ENCODE measurements at regions not wholly inside any gene's neighbourhood (a gene's known extent, or its start where the extent isn't known, plus 50 kb on each side); places are given as distances from the start of the nearest gene placed in this dataset.
"Not testable (repeated sequence)": the region's sequence is repeated elsewhere in the genome, so short reads cannot be mapped to it uniquely, and the experiment has no call there.

DNA sequence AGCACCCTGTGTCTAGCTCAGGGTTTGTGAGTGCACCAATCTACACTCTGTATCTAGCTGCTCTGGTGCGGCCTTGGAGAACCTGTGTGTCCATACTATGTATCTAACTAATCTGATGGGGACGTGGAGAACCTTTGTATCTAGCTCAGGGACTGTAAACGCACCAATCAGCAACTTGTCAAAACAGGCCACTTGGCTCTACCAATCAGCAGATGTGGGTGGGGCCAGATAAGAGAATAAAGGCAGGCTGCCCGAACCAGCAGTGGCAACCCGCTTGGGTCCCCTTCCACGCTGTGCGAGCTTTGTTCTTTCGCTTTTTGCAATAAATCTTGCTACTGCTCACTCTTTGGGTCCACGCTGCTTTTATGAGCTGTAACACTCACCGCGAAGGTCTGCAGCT lies 426.5 kb downstream of the NAF1 start:
- CTCF ChIA-PET; H3K27ac Mint-ChIP-seq; DNase-seq; H3K4me1 Mint-ChIP-seq (ENCODE audit: low read depth); H3K27me3 Mint-ChIP-seq; intact Hi-C loops (cut with micrococcal nuclease); H3K9me3 Mint-ChIP-seq; H3K4me3 Mint-ChIP-seq; H3K36me3 Mint-ChIP-seq; POLR2A ChIA-PET: not testable (repeated sequence)

DNA sequence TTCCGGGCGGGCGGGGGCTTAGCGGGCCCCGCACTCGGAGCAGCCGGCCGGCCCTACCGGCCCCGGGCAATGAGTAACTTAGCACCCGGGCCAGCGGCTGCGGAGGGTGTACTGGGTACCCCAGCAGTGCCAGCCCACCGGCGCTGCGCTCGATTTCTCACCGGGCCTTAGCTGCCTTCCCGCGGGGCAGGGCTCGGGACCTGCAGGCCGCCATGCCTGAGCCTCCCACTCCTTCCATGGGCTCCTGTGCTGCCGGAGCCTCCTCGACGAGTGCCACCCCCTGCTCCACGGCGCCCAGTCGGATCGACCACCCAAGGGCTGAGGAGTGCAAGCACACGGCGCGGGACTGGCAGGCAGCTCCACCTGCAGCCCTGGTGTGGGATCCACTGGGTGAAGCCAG lies 427.1 kb downstream of the NAF1 start:
- H3K4me3 Mint-ChIP-seq; intact Hi-C loops (cut with micrococcal nuclease); CTCF ChIA-PET; H3K27me3 Mint-ChIP-seq; H3K4me1 Mint-ChIP-seq (ENCODE audit: low read depth); POLR2A ChIA-PET; H3K36me3 Mint-ChIP-seq; DNase-seq; H3K27ac Mint-ChIP-seq; H3K9me3 Mint-ChIP-seq: not testable (repeated sequence)

DNA sequence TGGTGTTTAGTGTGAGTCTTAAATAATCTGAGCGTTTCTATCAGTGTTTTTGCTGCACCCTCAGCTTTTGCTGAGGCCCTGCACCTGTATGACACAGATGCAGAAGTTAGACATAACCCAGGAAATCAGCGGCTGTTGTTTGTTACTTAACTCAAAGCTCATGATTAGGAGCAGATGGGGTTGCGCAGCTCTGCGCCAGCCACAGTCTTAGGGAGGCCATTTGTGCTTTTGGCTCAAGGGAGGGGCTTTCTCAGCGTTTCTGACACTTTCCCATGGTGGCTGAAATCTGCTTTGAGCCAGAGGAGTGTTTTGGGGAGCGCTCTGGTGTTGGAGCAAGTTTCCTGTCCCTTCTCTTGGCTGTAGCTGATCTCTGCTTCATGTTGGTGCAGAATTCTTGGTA lies 433.8 kb downstream of the NAF1 start:
- Mint-ChIP-seq H3K9me3 (no peaks in the 10 kb centered on the region), H3K27me3 (no peaks in the 10 kb centered on the region), H3K27ac (no peak overlapping the region), H3K4me1 (ENCODE audit: low read depth) (no peaks in the 10 kb centered on the region), H3K4me3 (no peak overlapping the region), H3K36me3 (no peaks in the 10 kb centered on the region)
- ChIA-PET CTCF (no interaction called here), POLR2A (no interaction called here)
- intact Hi-C loops (cut with micrococcal nuclease): no loop called here
- DNase-seq: no peak

DNA sequence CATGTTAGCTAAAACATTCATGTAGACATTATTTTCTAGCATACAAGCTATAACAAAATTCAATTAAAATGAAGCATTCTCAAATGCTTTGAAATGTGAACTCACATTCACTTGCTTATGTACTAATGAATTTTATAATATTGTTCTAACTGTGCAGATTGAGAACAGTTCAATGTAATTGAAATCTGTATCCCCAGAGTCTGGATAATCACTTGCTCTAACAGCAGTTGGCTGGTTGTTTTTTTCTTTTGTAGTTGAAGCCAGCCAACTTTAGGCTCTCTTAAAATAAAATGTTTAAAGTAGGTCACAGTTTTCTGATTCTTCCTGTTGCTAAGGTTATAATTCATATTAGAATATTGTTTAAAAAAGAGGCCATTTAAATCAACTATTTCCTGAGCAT lies 438.9 kb downstream of the NAF1 start:
- ChIA-PET POLR2A (no interaction called here), CTCF (no interaction called here)
- H3K27me3 Mint-ChIP-seq: no peaks in the 10 kb centered on the region
- peaks cover 3% of the 10 kb centered on the region for H3K9me3 Mint-ChIP-seq
- DNase-seq: no peak
- no peak overlapping the region for H3K4me3 Mint-ChIP-seq
- no peak overlapping the region for H3K27ac Mint-ChIP-seq
- no peaks in the 10 kb centered on the region for H3K36me3 Mint-ChIP-seq
- no peaks in the 10 kb centered on the region for H3K4me1 Mint-ChIP-seq (ENCODE audit: low read depth)
- intact Hi-C loops (cut with micrococcal nuclease): no loop called here

DNA sequence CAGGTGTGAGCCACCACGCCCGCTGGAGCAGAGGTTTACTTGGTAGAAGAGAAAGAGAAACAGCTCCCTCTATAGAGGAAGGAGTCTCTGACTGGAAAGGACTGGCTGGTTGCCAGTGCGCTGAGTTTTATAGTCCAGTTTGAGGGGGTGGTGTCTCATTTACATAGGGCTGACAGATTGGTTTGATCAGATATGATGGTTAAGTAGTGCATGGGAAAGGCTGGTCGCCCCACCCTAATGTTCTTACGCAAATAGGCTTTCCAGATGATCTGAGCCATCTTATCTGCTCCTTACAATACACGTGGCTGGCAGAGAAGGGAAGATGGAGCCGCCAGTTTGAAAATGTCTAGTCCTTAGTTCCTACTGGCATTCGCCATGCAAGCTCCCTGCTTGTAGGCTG lies 439.5 kb downstream of the NAF1 start:
- CTCF ChIA-PET: no interaction called here
- POLR2A ChIA-PET: no interaction called here
- H3K36me3 Mint-ChIP-seq: no peaks in the 10 kb centered on the region
- DNase-seq: no peak
- H3K4me3 Mint-ChIP-seq: no peak overlapping the region
- no peaks in the 10 kb centered on the region for H3K4me1 Mint-ChIP-seq (ENCODE audit: low read depth)
- H3K27ac Mint-ChIP-seq: no peak overlapping the region
- H3K9me3 Mint-ChIP-seq: peaks cover 3% of the 10 kb centered on the region
- H3K27me3 Mint-ChIP-seq: no peaks in the 10 kb centered on the region
- intact Hi-C loops (cut with micrococcal nuclease): no loop called here

DNA sequence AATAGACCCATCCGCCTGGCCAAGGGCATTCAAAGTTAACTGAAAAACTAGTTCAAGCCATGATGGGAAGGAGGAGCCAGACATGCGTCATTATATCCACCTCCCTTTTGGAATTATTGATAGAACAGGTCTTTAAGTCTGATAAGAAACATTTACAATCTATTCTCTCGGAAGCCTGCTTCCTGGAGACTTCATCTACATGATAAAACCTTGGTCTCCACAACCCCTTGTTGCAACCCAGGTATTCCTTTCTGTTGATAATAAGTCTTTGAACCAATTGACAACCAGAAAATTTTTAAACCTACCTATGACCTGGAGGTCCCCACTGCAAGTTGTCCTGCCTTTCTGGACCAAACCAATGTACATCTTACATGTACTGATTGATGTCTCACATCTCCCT lies 451.3 kb downstream of the NAF1 start:
- intact Hi-C loops (cut with micrococcal nuclease): no loop called here
- no peaks in the 10 kb centered on the region for H3K9me3 Mint-ChIP-seq
- H3K4me1 Mint-ChIP-seq (ENCODE audit: low read depth): no peaks in the 10 kb centered on the region
- POLR2A ChIA-PET: no interaction called here
- no peaks in the 10 kb centered on the region for H3K27me3 Mint-ChIP-seq
- no peak overlapping the region for H3K27ac Mint-ChIP-seq
- no peak for DNase-seq
- no peaks in the 10 kb centered on the region for H3K36me3 Mint-ChIP-seq
- CTCF ChIA-PET: no interaction called here
- no peak overlapping the region for H3K4me3 Mint-ChIP-seq

DNA sequence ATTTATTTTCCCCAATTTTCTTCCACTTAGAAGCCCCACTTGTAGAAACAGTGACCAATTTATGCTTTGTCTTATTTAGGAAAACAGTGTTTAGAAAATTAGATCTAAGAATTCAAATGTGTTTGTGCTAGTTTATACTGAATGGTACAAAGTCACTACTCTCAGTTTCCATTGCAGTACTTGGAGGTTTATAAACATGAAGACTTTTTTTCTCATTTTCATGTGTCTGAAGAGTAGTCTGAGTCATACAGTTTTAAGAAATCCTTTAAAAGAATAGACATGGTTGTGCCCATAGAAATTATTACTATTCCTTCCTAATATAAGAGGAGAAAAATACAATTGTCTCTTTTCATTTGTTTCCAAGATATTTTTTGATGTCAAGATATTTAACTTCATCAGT lies 458.7 kb downstream of the NAF1 start:
- Mint-ChIP-seq H3K36me3 (no peaks in the 10 kb centered on the region), H3K27ac (no peak overlapping the region), H3K9me3 (no peaks in the 10 kb centered on the region), H3K4me1 (ENCODE audit: low read depth) (no peaks in the 10 kb centered on the region), H3K27me3 (no peaks in the 10 kb centered on the region), H3K4me3 (no peak overlapping the region)
- DNase-seq: no peak
- ChIA-PET CTCF (no interaction called here), POLR2A (no interaction called here)
- intact Hi-C loops (cut with micrococcal nuclease): no loop called here

DNA sequence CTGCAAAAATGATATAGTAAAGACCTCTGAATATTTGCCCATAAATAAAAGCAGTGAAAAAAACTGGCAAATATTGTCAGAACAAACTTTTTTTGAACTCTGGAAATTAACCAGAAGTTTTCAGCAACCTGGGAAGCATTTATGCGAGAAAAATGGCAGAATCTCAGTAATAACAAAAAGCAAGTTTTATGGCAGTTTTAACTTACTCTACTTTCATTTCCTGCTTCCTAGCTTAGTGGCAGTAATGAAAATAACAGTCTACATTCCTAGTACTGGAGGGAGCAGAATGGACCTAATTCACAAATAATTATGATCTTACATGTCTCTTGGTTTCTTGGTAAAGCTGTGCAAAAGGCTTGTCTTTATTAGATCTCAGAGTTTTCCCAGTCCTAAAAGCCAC lies 460.1 kb downstream of the NAF1 start:
- Mint-ChIP-seq H3K36me3 (no peaks in the 10 kb centered on the region), H3K9me3 (no peaks in the 10 kb centered on the region), H3K4me3 (no peak overlapping the region), H3K27me3 (no peaks in the 10 kb centered on the region), H3K27ac (no peak overlapping the region), H3K4me1 (ENCODE audit: low read depth) (no peaks in the 10 kb centered on the region)
- no peak for DNase-seq
- intact Hi-C loops (cut with micrococcal nuclease): no loop called here
- POLR2A ChIA-PET: no interaction called here
- CTCF ChIA-PET: no interaction called here

DNA sequence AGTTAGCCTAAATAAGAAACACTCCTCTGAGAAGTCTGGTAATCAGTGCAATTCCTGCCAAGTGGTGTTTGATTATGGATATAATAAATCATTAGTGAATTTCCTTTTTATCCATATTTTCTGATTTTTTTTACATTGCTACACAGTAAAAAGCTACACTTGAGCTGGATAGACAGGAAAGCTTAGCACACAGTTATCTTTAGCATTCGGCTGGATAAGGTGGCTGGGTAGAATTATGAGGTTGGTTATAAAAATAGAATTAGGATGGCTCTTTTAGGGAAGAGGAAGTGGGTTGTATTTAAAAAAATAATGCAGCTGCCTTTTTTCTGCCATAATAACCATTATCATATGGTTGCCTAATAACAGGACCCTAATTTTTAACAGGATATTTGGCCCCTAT lies 460.6 kb downstream of the NAF1 start:
- intact Hi-C loops (cut with micrococcal nuclease): no loop called here
- Mint-ChIP-seq H3K4me1 (ENCODE audit: low read depth) (no peaks in the 10 kb centered on the region), H3K27ac (no peak overlapping the region), H3K4me3 (no peak overlapping the region), H3K36me3 (no peaks in the 10 kb centered on the region), H3K27me3 (no peaks in the 10 kb centered on the region), H3K9me3 (no peaks in the 10 kb centered on the region)
- DNase-seq: no peak
- POLR2A ChIA-PET: no interaction called here
- CTCF ChIA-PET: no interaction called here

DNA sequence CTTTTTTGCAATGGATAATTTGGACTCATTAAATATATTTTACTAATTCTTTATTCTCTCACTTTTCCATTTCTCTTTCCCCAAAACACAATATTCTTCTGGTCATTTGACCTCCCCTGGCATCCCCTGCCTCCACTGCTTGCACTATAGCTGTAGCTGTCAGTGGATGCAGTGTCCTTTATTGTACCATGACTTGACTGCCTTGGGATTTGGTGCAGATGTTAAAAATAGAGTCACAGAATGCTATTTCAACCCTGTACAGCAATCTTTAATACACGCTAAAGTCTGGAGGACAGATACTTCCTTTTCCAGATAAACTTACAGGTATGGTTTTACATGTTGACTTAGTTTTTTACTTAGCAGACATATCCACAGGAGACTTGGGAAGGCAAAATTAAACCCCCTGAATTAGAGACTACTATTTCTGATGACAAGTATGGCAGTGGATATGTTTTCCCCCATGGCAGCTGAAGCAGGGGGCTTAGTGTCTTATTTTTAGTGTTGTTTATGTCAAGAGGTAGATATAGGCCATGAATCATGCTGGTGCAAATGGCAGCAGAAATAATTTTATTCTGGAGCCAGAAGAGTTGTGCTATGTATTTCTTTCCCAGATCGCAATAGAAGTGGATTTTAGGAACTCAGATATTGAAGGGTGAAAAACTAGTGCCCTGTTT lies 461.4 kb downstream of the NAF1 start:
- H3K27me3 Mint-ChIP-seq: no peaks in the 10 kb centered on the region
- intact Hi-C loops (cut with micrococcal nuclease): no loop called here
- no peaks in the 10 kb centered on the region for H3K36me3 Mint-ChIP-seq
- no peaks in the 10 kb centered on the region for H3K9me3 Mint-ChIP-seq
- H3K4me1 Mint-ChIP-seq (ENCODE audit: low read depth): no peaks in the 10 kb centered on the region
- DNase-seq: no peak
- H3K4me3 Mint-ChIP-seq: no peak overlapping the region
- ChIA-PET POLR2A (no interaction called here), CTCF (no interaction called here)
- no peak overlapping the region for H3K27ac Mint-ChIP-seq

DNA sequence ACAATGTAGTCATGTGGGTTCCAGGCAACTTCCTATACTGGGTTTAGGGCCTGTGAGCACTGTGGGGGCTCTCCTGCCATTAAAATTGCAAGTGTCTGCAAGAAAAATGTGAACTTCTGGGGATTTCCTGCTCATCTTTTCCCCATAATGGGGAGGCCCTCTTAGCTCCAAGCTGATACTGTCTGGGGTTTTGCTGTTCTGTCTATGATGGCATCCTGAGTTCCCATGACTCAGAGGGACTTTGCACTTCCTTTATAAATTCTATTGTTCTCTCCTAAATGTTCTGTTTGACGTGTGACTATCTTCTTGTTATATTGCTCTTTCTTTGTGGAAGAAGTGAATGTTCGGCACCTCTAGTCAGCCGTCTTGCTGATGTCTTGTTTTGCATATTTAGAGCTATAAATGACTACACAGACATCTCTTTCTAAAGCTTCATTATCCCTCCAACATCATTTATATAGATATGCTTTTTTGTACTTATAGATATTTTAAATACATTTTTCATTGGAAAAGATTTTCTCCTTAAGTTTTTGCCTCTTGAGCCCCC lies 465.8 kb downstream of the NAF1 start:
- intact Hi-C loops (cut with micrococcal nuclease): no loop called here
- no peaks in the 10 kb centered on the region for H3K27me3 Mint-ChIP-seq
- no peaks in the 10 kb centered on the region for H3K36me3 Mint-ChIP-seq
- no peak for DNase-seq
- H3K9me3 Mint-ChIP-seq: peaks cover 2% of the 10 kb centered on the region
- no peak overlapping the region for H3K27ac Mint-ChIP-seq
- ChIA-PET POLR2A (no interaction called here), CTCF (no interaction called here)
- H3K4me3 Mint-ChIP-seq: no peak overlapping the region
- H3K4me1 Mint-ChIP-seq (ENCODE audit: low read depth): no peaks in the 10 kb centered on the region

DNA sequence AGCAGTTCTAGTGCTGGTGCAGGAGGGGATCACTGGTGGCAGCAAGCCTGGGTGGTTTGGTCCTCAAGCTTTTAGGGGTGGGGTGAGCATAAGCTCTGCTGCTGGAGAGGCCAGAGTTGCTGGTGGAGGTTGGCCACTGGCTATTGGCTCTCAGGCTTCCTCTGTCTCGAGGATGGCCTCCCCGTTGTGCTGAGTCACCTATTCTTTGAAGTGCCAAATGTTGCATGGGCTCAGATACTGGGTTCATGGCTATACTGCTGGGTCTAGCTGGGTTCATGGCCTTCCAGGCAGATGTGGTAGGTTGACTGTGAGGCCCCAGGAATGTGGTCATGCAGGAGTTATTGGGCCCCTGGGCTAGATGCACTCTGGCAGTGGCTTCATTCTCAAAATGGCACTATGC lies 466.3 kb downstream of the NAF1 start:
- Mint-ChIP-seq H3K27ac (no peak overlapping the region), H3K4me3 (no peak overlapping the region), H3K36me3 (no peaks in the 10 kb centered on the region), H3K27me3 (no peaks in the 10 kb centered on the region), H3K9me3 (peaks cover 2% of the 10 kb centered on the region), H3K4me1 (ENCODE audit: low read depth) (no peaks in the 10 kb centered on the region)
- POLR2A ChIA-PET: no interaction called here
- CTCF ChIA-PET: no interaction called here
- intact Hi-C loops (cut with micrococcal nuclease): no loop called here
- no peak for DNase-seq

DNA sequence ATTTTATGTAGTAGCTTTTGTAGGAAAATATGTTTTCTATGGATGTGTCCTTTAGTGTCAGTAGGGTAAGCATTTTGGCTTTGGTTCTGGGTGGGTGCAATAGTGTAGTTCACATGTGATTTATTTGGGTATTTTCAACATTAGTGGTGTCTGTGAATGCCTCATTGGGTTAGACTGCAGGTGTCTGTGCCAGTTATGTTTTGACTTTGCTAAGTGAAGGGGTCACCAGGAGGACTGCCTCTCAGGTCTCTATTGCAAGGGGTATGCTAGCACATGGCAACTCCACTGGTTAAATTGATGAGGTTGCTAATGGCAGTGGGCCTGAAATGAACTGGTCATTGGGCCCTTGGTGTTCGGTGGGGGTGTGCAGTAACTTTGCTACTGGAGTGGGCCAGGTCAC lies 467.1 kb downstream of the NAF1 start:
- Mint-ChIP-seq H3K9me3 (peaks cover 7% of the 10 kb centered on the region), H3K36me3 (no peaks in the 10 kb centered on the region), H3K4me1 (ENCODE audit: low read depth) (no peaks in the 10 kb centered on the region), H3K4me3 (no peak overlapping the region), H3K27me3 (no peaks in the 10 kb centered on the region), H3K27ac (no peak overlapping the region)
- ChIA-PET CTCF (no interaction called here), POLR2A (no interaction called here)
- intact Hi-C loops (cut with micrococcal nuclease): no loop called here
- DNase-seq: no peak

DNA sequence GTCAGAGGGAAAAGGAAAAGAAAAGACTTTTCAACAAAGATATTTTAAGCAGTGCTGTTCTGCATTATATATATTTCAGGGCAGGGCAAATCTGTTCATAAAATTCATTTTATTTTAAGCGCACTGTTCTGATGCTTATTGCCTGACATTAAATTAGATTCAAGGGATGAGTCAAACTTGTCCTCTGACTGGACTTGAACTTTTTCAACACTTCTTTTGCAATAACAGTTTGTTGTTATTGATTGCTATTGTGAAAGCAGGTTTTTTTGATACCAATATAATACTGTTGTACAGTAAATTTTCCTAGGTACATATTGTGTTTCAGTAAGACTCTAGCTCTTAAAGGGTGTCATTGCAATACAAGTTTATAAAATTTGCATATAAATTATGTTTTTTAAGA lies 481.3 kb downstream of the NAF1 start:
- Mint-ChIP-seq H3K27ac (no peak overlapping the region), H3K4me1 (ENCODE audit: low read depth) (no peaks in the 10 kb centered on the region), H3K4me3 (no peak overlapping the region), H3K9me3 (no peaks in the 10 kb centered on the region), H3K27me3 (no peaks in the 10 kb centered on the region), H3K36me3 (no peaks in the 10 kb centered on the region)
- ChIA-PET POLR2A (no interaction called here), CTCF (no interaction called here)
- no peak for DNase-seq
- intact Hi-C loops (cut with micrococcal nuclease): no loop called here
